ENCODE measurements at regions not wholly inside any gene's neighbourhood (a gene's known extent, or its start where the extent isn't known, plus 50 kb on each side); places are given as distances from the start of the nearest gene placed in this dataset.

- no peak for DNase-seq
- H3K27me3 Mint-ChIP-seq: peaks cover 0 to 4% (median 3%) of the 10 kb centered on the region in 5 donors
These were observed 146.7 kb downstream of the CTTN start for GRCh38 chr11:70544774-70545609.

DNA sequence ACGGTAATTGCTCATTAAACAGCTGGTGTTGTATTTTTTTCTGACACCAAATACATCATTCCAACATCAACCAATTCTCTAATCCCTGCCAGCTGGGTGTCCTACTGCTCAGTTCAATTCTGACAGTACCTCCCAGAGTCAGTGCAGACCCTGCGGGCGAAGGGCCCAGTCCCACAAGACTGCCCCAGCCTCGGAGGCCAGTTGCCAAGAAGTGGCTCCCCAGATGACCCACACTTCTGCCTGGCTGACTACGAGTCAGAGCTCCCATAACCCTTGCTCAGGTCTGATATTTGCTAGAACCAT lies 147.2 kb downstream of the CTTN start:
- no peak for DNase-seq
- no peak overlapping the region for H3K27ac Mint-ChIP-seq
- POLR2A ChIA-PET: no interaction called here
- peaks cover 0 to 1% (median 0%) of the 10 kb centered on the region in 4 donors for H3K4me1 Mint-ChIP-seq
- peaks cover 0 to 4% (median 3%) of the 10 kb centered on the region in 5 donors for H3K27me3 Mint-ChIP-seq
- H3K4me3 Mint-ChIP-seq: no peak overlapping the region
- no peak for ATAC-seq
- H3K9me3 Mint-ChIP-seq: no peaks in the 10 kb centered on the region
- no peaks in the 10 kb centered on the region for H3K36me3 Mint-ChIP-seq

More at GRCh38 chr11:70544774-70545609, 146.7 kb downstream of the CTTN start:
- H3K4me3 Mint-ChIP-seq: no peak overlapping the region
- POLR2A ChIA-PET: no interaction called here
- peaks cover 0 to 1% (median 0%) of the 10 kb centered on the region in 4 donors for H3K4me1 Mint-ChIP-seq
- no peaks in the 10 kb centered on the region for H3K9me3 Mint-ChIP-seq
- no peaks in the 10 kb centered on the region for H3K36me3 Mint-ChIP-seq
- no peak overlapping the region for H3K27ac Mint-ChIP-seq
- no peak for ATAC-seq

DNA sequence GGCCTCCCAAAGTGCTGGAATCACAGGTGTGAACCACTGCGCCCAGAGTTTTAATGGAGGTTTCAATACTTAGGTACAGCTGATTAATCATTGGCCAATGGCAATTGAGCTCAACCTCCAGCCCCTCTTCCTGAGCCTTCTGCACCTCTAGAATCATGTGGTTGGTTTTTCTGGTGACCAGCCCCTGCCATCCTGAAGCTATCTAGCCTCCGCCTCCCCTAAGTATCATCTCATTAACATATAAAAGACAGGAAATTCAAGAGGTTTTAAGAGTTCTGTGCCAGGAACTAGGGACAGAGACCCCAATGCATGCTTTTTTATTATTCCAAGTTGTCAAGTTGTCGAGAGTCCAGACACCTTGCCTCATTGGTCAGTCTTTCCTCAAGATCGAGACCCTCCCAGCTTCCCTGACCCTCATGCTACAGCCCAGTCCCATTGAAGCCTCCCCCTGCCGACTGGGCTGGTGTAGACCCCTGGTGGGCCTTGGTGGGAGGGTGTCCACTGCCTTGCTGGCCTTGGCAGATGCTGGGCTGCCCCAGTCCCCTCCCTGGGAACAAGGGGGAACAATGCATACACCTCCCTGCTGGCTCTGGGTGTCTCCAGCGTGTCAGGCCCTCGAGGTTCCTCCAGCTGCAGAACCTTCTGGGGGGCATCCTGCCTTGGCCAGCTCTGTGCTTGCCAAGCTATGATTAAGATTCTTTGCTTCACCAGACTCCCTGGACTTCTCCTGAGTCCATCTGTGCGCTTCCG lies 148.0 kb downstream of the CTTN start:
- POLR2A ChIA-PET: no interaction called here
- no peak for ATAC-seq
- no peak for DNase-seq
- Mint-ChIP-seq H3K27me3 (peaks cover 0 to 4% (median 3%) of the 10 kb centered on the region in 5 donors), H3K9me3 (no peaks in the 10 kb centered on the region), H3K36me3 (no peaks in the 10 kb centered on the region), H3K4me1 (peaks cover 0 to 1% (median 0%) of the 10 kb centered on the region in 4 donors), H3K27ac (no peak overlapping the region), H3K4me3 (no peak overlapping the region)

DNA sequence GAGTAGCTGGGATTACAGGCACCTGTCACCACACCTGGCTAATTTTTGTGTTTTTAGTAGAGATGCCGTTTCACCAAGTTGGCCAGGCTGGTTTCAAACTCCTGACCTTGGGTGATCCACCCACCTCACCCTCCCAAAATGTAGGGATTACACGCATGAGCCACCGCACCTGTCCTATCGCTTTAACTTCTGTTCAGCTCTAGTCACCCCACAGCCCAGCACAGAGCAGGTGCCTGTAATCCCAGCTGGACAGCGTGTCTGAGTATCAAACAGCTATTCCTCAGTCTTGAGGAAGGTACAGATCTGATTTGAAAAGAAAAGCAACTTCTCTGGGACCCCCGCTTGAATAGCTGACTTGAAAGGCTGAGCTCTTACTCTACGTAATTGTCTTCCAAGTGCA lies 149.1 kb downstream of the CTTN start:
- H3K27me3 Mint-ChIP-seq: peaks cover 0 to 4% (median 3%) of the 10 kb centered on the region in 5 donors
- ATAC-seq (no peak), DNase-seq (no peak)
- H3K36me3 Mint-ChIP-seq: no peaks in the 10 kb centered on the region
- H3K9me3 Mint-ChIP-seq: no peaks in the 10 kb centered on the region
- no peak overlapping the region for H3K27ac Mint-ChIP-seq
- peaks cover 0 to 1% (median 0%) of the 10 kb centered on the region in 4 donors for H3K4me1 Mint-ChIP-seq
- POLR2A ChIA-PET: no interaction called here
- no peak overlapping the region for H3K4me3 Mint-ChIP-seq

GRCh38 chr11:70547821-70548670 lies 149.7 kb downstream of the CTTN start:
- peaks cover 0 to 4% (median 3%) of the 10 kb centered on the region in 5 donors for H3K27me3 Mint-ChIP-seq
- no peak overlapping the region for H3K27ac Mint-ChIP-seq
- H3K9me3 Mint-ChIP-seq: no peaks in the 10 kb centered on the region
- peaks cover 0 to 1% (median 0%) of the 10 kb centered on the region in 4 donors for H3K4me1 Mint-ChIP-seq
- H3K4me3 Mint-ChIP-seq: no peak overlapping the region
- POLR2A ChIA-PET: no interaction called here
- ATAC-seq (no peak), DNase-seq (no peak)
- H3K36me3 Mint-ChIP-seq: no peaks in the 10 kb centered on the region

GRCh38 chr11:70548976-70549375 lies 150.6 kb downstream of the CTTN start:
- Mint-ChIP-seq H3K9me3 (no peaks in the 10 kb centered on the region), H3K36me3 (no peaks in the 10 kb centered on the region), H3K4me3 (no peak overlapping the region), H3K27ac (no peak overlapping the region), H3K4me1 (peaks cover 0 to 1% (median 0%) of the 10 kb centered on the region in 4 donors), H3K27me3 (peaks cover 0 to 4% (median 3%) of the 10 kb centered on the region in 5 donors)
- POLR2A ChIA-PET: no interaction called here
- no peak for DNase-seq
- ATAC-seq: no peak

DNA sequence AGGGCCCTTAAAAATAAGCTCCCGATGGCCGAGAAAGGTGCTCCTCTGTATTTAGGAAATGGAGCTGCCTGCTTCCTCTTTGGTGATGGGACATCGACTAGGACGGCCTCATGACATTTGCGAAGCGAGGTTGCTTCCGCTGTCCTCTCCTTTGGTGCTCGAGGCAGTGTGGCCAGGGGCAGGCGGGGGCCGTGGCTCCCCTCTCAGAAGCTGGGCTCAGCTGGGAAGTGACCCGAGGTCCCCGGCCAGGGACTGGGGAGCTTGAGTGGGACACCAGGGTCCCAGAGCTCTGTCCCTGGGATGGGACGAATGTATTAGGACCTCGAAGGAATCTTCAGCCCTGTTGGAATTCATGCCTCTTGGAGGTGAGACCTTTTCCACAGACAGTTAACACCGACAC lies 151.1 kb downstream of the CTTN start:
- DNase-seq (no peak), ATAC-seq (no peak)
- Mint-ChIP-seq H3K9me3 (no peaks in the 10 kb centered on the region), H3K27ac (no peak overlapping the region), H3K36me3 (no peaks in the 10 kb centered on the region), H3K27me3 (peaks cover 0 to 4% (median 3%) of the 10 kb centered on the region in 5 donors), H3K4me3 (no peak overlapping the region), H3K4me1 (peaks cover 0 to 1% (median 0%) of the 10 kb centered on the region in 4 donors)
- POLR2A ChIA-PET: no interaction called here

DNA sequence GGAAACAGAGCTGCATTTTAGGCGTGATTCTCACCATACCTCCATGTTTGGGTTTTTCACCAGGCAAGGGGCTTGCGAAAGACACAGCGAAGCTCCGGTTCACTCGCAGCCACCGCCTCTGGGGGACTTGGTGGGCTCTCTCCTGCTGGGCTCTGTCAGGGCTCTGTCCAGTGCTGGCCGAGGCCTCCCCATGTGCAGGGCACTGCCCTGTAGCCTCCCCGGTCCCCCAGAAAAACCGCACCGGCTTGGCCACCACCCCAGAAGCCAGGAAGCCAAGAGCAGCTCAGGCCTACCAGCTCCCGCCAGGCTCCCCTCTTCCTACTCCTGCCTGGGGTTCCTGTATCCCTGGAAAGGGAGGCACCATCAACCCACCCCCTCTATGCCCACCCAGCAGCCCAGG lies 151.5 kb downstream of the CTTN start:
- Mint-ChIP-seq H3K36me3 (no peaks in the 10 kb centered on the region), H3K9me3 (no peaks in the 10 kb centered on the region), H3K4me3 (no peak overlapping the region), H3K27me3 (peaks cover 0 to 4% (median 3%) of the 10 kb centered on the region in 5 donors), H3K27ac (no peak overlapping the region), H3K4me1 (peaks cover 0 to 1% (median 0%) of the 10 kb centered on the region in 4 donors)
- no peak for ATAC-seq
- no peak for DNase-seq
- POLR2A ChIA-PET: no interaction called here

GRCh38 chr11:70550456-70551195 lies 152.3 kb downstream of the CTTN start:
- peaks cover 0 to 1% (median 0%) of the 10 kb centered on the region in 4 donors for H3K4me1 Mint-ChIP-seq
- POLR2A ChIA-PET: no interaction called here
- no peak overlapping the region for H3K4me3 Mint-ChIP-seq
- no peak for DNase-seq
- no peak overlapping the region for H3K27ac Mint-ChIP-seq
- H3K9me3 Mint-ChIP-seq: no peaks in the 10 kb centered on the region
- H3K36me3 Mint-ChIP-seq: no peaks in the 10 kb centered on the region
- H3K27me3 Mint-ChIP-seq: peaks cover 0 to 4% (median 3%) of the 10 kb centered on the region in 5 donors
- no peak for ATAC-seq

- DNase-seq (no peak), ATAC-seq (no peak)
- POLR2A ChIA-PET: no interaction called here
- no peak overlapping the region for H3K4me3 Mint-ChIP-seq
- no peaks in the 10 kb centered on the region for H3K9me3 Mint-ChIP-seq
- no peak overlapping the region for H3K27ac Mint-ChIP-seq
- no peaks in the 10 kb centered on the region for H3K36me3 Mint-ChIP-seq
- no peaks in the 10 kb centered on the region for H3K4me1 Mint-ChIP-seq
- peaks cover 0 to 4% (median 3%) of the 10 kb centered on the region in 5 donors for H3K27me3 Mint-ChIP-seq
These were observed 153.2 kb downstream of the CTTN start for GRCh38 chr11:70551351-70552166.

DNA sequence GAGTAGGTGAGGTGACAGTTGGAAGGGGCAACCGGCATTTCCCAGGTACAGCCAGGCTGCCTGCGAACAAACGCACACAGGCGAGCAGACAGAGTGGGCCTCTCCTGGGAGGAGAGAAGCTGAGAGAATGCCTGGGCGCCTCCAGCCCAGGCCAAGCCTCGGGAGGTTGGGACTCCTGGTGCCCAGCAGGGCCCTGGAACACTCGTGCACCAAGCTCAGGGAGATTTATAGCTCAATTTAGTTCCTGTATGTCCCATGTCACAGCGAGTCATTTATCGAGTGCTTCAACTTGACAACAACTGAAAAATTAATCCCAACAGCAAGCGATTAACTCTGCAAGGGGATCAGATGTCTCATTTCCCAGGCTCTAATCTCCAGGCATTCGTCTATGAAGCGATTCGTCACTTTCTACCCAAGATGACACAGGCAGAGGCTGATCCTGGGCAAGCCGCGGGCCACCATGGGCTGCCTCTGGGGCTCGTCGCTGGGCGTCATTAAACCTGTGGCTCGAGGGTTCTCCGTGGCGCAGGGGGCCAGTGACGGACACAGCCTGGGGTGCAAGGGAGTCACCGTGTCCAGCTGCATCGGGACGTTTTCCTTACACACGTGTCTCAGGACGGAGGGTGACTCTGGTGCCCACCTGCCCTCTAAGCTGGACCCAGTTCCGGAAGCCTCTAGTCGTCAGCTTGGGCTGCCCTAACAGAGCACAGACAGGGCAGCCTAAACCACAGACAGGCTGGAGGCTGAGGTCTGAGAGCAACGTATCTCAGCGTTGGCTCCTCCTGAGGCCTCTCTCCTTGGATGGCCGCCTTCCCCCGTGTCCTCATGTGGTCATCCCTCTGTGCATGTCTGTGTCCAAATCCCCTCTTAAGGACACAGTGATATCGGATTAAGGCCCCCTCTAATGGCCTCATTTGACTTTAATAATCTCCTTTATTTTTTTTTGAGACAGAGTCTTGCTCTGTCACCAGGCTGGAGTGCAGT lies 154.1 kb downstream of the CTTN start:
- POLR2A ChIA-PET: no interaction called here

More for the DNA sequence above, 154.1 kb downstream of the CTTN start:
- Mint-ChIP-seq H3K36me3 (no peaks in the 10 kb centered on the region), H3K9me3 (no peaks in the 10 kb centered on the region), H3K4me3 (no peak overlapping the region), H3K4me1 (no peaks in the 10 kb centered on the region), H3K27me3 (no peaks in the 10 kb centered on the region), H3K27ac (no peak overlapping the region)
- DNase-seq (no peak), ATAC-seq (no peak)

Data from naive thymus-derived CD8-positive, alpha-beta T cell (primary cell).